HCEC 1CT (cell line): ENCODE measurements at regions not wholly inside any gene's neighbourhood (a gene's known extent, or its start where the extent isn't known, plus 50 kb on each side); places are given as distances from the start of the nearest gene placed in this dataset.
"Not testable (repeated sequence)": the region's sequence is repeated elsewhere in the genome, so short reads cannot be mapped to it uniquely, and the experiment has no call there.

Experiments
- DNase-seq: peaks from one replicate; pipeline ENCODE4 v3.0.0-alpha.2; 2017

DNA sequence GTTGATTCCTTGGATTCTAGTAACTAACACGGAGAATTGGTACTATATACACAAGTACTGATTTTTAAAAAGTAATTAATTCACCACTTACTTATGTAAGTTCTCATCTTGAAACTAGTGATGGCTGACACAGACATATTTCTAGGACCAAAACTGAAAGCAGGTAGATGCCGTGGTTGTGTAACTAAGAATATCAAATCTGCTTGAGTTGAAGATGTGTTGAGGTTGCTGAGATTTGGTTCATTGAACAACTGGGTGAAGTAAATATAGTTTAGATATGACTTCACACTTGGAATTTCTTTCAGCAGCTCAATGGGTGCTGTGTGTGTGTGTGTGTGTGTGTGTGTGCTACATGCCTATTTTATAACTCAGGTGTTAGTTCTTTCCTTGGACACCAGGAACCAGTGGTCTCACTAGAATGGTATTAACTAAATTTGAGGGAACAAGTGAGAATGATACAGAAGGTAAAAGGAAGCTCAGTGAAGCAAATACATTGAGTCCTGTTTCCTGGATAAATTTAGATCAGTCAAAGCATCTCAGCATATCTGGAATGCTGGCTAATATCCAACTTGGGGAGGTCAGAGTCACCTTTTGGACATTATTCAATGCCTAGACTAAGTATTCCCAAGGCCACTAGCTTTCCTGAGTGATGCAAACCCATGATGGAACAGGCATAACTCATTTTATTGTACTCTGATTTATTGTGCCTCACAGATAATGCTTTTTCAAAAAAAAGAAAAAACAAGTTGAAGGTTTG lies 110.7 kb upstream of the ZEB2 start:
- DNase-seq = no peak

DNA sequence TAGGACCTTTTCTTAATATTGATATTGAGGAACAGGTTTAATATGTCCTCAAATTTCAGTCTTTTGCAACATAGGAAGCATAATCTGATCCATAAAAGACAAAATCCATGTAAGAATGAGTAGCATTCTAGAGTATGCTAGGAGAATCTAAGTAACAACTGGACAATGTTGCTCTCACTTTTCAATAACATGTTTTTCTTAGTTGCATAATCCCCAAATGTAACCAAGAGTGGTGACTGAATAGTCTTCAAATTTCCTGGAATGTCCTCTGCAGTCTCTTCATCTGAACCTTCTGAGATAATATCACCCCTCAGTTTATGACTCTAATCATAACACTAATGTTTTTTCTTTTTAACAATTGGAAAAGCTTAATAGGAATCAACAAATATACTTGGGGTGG lies 110.0 kb upstream of the ZEB2 start:
- DNase-seq = no peak

GRCh38 chr2:144628566-144628965 lies 108.6 kb upstream of the ZEB2 start:
- DNase-seq = no peak

DNA sequence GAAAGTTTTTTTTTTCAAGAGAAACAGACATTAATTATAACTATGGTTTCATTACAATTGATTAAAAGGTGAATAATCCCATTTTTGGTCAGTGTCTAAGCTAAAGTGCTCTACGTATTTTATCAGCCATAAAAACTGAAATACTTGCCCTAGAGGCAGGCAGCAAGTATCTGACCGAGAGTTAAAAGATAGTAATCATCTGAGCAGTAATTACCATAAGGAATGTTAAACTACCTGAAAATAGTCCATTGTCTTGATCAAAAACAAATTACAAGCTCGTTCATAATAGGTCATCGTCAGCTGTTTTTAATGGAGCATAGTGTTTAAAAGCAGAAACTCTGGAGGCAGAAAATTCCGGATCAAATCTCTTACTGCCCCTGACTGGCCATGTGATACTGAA lies 105.7 kb upstream of the ZEB2 start:
- no peak for DNase-seq

DNA sequence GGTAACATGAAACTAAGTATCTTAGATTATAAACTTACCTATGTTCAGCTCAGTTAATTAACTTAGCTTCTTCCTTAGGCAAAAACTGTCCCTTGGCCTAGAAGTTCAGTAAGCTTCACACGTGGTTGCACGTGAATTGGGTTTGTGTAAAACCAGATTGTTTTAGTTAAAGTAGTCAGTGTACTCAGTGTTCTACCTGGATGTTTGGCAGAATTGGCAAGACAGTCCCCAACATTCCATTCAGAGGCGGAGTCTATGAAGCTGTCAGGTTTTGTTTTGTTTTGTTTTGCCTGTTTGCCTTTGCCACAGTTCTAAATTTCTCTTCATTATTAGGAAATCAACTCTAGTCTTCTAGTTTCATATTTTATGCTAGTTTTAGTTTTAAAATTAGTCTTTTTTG lies 105.3 kb upstream of the ZEB2 start:
- DNase-seq = no peak

DNA sequence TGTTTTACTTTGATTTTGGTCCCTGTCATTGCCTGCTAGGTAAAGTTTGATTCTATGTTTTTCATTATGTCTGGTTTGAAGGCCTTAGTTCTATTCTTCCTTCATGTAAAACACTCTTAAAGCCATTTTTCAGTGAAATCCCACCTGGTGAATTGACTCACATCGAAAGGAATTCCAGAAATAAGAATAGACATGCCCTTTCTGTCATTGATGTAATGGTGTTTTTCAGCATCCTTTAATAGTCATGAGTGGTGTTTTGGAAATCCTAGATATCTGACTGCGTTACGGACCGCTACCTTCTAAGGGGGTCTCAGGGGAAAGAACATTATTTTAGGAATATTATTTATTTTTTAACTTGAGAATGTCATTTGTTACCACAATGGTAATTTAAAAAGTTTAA lies 104.5 kb upstream of the ZEB2 start:
- DNase-seq = no peak

DNA sequence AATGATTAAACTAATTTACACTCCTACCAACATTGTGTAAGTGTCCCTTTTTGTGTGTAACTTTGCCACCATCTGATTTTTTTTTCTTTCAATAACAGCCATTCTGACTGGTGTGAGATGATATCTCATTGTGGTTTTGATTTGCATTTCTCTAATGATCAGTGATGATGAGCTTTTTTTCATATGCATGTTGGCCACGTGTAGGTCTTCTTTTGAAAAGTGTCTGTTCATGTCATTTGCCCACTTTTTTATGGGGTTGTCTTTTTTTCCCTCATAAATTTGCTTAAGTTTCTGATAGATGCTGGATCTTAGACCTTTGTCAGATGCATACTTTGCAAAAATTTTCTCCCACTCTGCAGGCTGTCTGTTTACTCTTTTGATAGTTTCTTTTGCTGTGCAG lies 102.5 kb upstream of the ZEB2 start:
- not testable (repeated sequence) for DNase-seq

DNA sequence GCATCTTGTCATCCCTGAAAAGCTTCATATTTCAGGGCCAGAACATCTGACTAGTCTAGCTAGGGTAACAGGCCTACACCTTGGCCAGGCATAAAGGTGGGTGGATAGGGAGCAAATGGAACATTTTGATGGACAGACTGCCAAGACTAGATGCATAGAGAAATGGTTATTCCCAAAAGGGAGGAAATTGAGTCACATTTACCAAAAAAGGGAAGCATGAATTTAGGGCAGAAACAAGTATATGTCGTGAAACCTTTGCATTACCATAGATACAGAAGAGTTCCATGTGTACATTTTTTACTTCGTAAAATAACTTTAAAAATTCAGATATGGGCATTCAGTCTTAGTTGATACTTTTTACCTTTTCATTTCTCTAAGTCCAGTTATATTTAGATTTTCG lies 101.3 kb upstream of the ZEB2 start:
- DNase-seq = no peak

DNA sequence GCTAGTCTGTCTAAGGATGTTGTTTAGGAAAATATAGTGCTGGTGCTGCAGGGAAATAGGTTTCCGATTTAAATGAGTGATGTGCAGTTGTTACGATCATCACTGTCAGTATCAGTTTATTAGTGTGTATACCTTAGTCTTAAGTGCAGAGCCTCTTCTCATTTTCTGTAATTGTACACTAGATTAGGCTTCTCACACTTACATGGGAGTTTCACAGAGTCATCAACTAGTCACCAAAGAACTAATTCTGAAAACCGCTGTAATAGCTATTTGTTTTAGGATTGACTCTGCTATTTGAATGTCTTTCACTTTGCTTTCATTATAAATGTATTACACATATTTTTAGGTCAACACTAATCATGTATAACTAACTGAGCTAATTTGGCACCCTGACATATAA lies 99.8 kb upstream of the ZEB2 start:
- no peak for DNase-seq

- DNase-seq = not testable (repeated sequence)
Observed at GRCh38 chr2:144617171-144617570, 97.3 kb upstream of the ZEB2 start.

DNA sequence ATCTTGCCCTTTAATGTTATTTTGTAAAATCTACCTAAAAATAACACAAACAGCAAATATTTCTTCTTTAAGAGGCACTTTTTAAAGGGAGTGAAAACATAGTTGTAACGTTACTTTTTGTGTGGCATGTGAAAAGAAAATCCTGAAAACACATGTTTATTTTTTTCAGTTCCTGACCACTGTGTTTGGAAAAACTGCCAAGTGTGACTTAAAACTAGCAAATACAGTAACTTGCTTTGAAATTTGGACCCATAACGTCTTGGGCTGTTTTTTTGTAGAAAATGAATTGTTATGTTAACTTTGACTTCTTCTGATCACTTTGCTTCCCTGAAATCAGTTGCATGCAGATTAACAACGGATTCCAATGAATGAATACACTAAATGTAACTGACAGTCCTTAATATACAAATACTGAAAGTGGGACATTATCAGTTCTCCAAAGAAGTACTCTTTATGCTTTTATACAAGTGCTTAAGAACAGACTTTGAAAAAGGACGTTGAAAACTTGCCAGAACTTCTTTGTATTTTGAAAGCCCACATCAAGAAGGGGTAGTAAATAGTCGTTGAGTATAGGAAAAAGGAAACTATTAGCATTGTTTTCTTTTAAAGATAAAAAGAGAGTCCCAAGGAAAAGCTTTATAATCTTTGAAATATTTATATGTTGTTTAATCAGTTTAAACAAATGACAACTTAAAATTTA lies 96.1 kb upstream of the ZEB2 start:
- no peak for DNase-seq

GRCh38 chr2:144607891-144608521 lies 88.1 kb upstream of the ZEB2 start:
- peak; percentile 27 for DNase-seq

DNA sequence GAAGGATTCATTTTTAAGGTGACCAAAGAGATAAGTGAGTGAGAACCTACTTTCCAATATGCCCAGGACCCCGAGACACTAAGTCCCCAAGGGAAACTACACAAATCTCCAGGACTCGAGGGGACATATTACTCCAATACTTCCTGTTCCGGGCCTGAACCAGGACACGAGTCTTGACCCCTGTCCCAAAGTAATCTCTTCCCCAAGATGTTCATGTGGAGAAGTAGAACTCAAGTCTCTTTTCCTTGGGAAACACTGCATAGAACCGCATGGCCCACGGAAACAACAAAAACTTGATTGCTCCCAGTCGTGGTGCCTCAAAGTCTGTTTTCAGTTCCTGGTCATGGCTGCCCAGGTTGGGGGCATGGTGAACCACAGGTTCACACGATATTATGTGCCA lies 87.2 kb upstream of the ZEB2 start:
- DNase-seq = no peak

DNA sequence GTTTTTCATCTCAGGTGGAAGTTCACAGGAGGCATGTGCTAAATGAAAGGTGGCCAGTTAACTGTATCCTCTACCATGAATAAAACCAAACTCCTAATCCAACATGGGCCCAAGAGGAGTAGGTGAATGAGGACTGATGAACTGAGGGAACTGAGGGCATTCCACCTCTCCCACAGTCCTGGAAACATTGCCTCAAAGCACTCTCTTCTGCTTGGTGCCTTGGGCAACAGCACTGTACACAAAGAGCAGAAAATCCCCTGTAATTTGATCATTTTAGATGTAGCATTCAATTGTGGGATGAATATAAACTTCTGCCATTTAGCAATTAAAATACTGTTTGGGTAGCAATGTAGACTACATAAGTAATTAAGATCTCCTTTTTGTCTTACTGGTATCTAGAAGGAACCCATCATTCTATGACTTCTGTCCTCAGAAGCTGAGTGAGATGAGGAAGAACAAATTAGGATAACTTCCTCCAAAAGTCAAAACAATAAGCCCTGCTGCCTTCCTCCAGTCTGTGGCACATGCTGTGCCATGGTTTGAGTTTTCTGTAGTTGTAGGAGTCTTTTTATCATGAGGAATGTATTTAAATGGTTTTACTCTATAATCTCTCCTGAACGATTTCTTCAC lies 86.7 kb upstream of the ZEB2 start:
- DNase-seq = no peak

DNA sequence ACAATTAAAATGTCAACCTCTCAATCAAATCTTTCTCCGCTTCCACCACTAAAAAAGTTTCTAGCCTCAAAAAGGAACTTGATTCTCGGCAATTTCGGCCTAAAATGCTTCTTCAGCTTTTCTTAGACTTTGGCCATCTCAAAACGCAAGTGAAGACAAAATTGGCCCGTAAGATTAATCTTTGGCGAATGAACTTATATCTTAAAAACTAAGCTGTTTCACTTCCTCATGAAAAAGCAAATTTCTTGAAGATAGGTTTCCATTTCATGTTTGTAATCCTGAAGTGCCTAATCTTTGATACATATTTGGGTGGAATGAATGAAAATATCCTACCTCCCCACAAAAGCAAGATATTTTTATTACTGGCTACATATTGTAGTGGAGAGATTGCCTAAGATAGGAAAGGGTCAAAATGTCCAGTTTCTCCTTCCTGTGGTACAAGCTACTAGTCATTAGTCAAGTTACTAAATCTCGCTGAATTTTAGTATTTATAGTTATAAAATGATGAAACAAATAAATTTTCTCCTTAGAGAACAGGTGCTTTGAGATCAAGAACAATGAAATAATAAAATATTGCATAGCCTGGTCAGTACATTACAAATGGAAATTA lies 85.4 kb upstream of the ZEB2 start:
- DNase-seq = no peak

DNA sequence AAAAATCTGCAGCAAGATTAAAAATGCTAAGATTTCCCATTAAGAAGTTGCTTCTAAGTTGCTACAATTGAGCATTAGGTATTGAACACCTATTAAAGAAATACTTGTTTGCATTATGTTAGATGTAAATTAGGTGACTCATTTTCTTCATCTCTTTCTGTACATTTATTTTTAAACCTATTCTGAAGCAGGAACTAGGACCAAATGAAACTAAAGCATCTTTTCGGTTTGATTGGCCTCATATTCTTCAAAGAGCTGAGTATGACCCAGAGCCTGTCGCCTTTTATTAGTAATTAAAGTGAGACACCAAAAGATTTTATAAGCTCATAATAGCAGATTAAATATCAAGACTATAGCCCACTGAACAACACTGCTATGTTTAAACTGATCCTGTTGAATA lies 83.4 kb upstream of the ZEB2 start:
- no peak for DNase-seq

- no peak for DNase-seq
Observed at GRCh38 chr2:144598906-144599305, 79.0 kb upstream of the ZEB2 start.

DNA sequence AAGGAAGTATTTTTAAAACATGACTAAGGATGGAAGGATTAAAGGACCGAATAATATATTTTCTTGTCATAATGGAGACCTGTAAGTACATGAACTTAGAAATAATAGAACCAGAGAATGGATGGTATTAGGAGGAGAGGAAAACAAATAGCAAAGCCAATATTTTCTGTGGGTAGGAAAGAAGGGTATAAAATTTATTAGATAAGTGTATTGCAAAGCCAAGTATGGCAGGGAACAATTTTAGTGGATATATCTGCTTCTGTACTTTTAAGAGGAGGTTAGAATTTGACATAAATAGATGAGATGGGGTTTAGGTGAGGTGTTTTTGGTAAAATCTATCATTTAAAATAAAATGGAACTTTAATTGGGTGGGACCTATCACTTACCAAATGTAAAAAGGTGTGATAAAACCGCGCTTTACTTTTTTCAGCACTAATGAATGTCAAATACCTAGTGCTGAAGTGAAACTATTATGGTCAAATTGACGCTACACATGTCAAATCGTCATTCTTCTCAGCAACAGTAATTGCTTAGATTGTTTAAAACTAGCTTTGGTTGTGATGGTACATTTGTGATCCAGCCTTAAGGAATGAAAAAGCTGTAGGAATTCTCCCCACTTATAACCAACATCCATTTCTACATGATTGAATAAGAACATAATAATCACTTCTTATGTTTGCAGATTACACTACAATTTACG lies 78.1 kb upstream of the ZEB2 start:
- DNase-seq = no peak

DNA sequence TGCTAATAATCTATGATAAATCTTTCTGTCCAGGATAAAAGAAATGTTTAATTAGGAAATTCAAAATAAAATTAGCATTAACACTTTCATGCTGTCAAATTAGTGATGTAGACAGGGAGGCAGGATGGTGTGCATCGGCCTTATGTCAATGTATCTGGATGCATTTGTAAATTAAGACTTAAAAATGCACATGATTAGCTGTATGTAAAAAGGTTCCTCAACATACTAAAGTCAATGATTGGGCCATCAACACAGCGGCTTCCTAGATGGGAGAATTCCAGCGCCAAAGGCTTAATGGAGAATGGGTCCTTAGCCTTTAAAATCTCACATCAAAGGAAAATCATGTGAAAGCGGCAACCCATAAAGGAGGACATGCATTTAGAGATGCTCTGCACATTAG lies 77.5 kb upstream of the ZEB2 start:
- DNase-seq = no peak

- DNase-seq = peak; percentile 75
Observed at GRCh38 chr2:144596073-144596871, 76.4 kb upstream of the ZEB2 start.

- no peak for DNase-seq
Observed at GRCh38 chr2:144595686-144596072, 75.8 kb upstream of the ZEB2 start.

DNA sequence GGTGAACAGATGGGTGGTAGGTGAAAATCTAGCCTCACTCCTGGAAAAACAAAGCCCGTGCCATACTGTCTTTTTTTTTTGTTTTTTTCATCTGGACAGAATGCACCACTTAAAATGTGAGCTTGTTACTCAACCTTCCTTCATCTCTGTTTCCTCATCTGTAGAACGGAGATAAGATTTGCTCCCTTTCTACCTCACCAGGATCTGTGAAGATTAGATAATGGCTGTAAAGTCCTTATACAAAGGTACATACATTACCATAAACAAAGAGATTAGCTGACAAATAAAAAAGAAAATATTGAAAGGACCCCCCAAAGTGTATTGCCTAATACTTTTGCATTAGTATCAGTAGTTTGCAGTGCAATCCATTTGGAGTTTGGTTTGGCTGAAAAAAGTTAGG lies 75.4 kb upstream of the ZEB2 start:
- DNase-seq = no peak
